ENCODE measurements at regions not wholly inside any gene's neighbourhood (a gene's known extent, or its start where the extent isn't known, plus 50 kb on each side); places are given as distances from the start of the nearest gene placed in this dataset.

DNA sequence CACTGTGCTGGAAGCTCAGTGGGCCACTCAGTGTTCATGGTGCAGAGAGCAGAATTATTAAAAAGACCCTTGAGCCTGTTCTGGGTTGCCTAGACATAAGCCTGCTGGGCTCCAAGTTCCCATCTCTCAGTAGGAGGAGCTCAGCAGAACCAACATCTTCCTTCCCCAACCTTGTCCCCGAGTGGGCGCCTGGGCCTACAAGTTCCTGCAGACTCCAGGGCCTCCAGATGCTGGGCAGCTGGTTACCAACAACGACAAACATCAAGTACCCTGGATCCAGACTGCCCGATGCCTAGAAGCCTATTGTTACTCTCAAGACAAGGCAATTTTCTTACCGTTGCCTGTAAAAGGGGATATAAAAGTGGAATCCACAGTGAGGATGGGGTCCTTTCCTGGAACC is 214.2 kb downstream of the HAUS1 start:
- TF ChIP-seq POLR2A (IDR thresholded peaks at IDR 0.05; ENCODE audit: low read length) (no peak), GATA1 (IDR thresholded peaks at IDR 0.05; ENCODE audit: low read depth, low read length) (no peak)

Measured in erythroblast (primary cell).